Right lobe of liver (tissue), 4 donors: ENCODE measurements at regions not wholly inside any gene's neighbourhood (a gene's known extent, or its start where the extent isn't known, plus 50 kb on each side); places are given as distances from the start of the nearest gene placed in this dataset.

Experiments used
- CTCF ChIP-seq, 4 donors: fragments of 200-600 bp in 3 of 4; fragments of 450-650 bp in 1 of 4; IDR thresholded peaks; one replicate each; pipeline versions ENCODE4 v1.5.1 to v1.8.0; 2016 to 2022; ENCODE audit warnings: antibody characterized with exemption in 4 of 4, mild to moderate bottlenecking in 2 of 4
- POLR2A ChIP-seq: fragments of 450-650 bp; IDR thresholded peaks from one replicate; pipeline ENCODE4 v1.6.1; 2017; ENCODE audit warnings: antibody characterized with exemption, mild to moderate bottlenecking
- donor health status: DM: no; HTN: no; CAD: no.
- donor health status: DM: no; HTN: no; CAD: no.
- donor health status: DM: no; HTN: yes; CAD: no.

- TF ChIP-seq CTCF (IDR thresholded peaks at IDR 0.05) = no peak
- no peak for TF ChIP-seq POLR2A
Observed at GRCh38 chr4:156053174-156053573, 99.5 kb upstream of the CTSO start.
